ENCODE measurements at regions not wholly inside any gene's neighbourhood (a gene's known extent, or its start where the extent isn't known, plus 50 kb on each side); places are given as distances from the start of the nearest gene placed in this dataset.

- TF ChIP-seq POLR2A (IDR thresholded peaks at IDR 0.05) = no peak
- TF ChIP-seq CTCF (IDR thresholded peaks at IDR 0.05) = no peak
Measured at GRCh38 chr6:85355816-85356215, 94.1 kb upstream of the NT5E start.
